ENCODE measurements at regions not wholly inside any gene's neighbourhood (a gene's known extent, or its start where the extent isn't known, plus 50 kb on each side); places are given as distances from the start of the nearest gene placed in this dataset.

GRCh38 chr4:38365261-38365660, 298.7 kb upstream of the KLF3 start:
- TF ChIP-seq, protein P1, sequence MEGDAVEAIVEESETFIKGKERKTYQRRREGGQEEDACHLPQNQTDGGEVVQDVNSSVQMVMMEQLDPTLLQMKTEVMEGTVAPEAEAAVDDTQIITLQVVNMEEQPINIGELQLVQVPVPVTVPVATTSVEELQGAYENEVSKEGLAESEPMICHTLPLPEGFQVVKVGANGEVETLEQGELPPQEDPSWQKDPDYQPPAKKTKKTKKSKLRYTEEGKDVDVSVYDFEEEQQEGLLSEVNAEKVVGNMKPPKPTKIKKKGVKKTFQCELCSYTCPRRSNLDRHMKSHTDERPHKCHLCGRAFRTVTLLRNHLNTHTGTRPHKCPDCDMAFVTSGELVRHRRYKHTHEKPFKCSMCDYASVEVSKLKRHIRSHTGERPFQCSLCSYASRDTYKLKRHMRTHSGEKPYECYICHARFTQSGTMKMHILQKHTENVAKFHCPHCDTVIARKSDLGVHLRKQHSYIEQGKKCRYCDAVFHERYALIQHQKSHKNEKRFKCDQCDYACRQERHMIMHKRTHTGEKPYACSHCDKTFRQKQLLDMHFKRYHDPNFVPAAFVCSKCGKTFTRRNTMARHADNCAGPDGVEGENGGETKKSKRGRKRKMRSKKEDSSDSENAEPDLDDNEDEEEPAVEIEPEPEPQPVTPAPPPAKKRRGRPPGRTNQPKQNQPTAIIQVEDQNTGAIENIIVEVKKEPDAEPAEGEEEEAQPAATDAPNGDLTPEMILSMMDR (IDR thresholded peaks at IDR 0.05; ENCODE audit: insufficient read depth, low read length, poor library complexity, severe bottlenecking): no peak
- TF ChIP-seq EZH2phosphoT487 (conservative IDR thresholded peaks at IDR 0.05; ENCODE audit: low read length): no peak

Measured in SU-DHL-6 (cell line).